ENCODE measurements at regions not wholly inside any gene's neighbourhood (a gene's known extent, or its start where the extent isn't known, plus 50 kb on each side); places are given as distances from the start of the nearest gene placed in this dataset.

- no peaks in the 10 kb centered on the region for H3K36me3 ChIP-seq (replicated peaks in 1 of 2; ENCODE audit: control insufficient read depth in 1 of 2, insufficient read depth in 2 of 2, low read length in 2 of 2)
- H3K4me1 ChIP-seq (ENCODE audit: insufficient read depth, low read length) = peaks cover 45% of the 10 kb centered on the region
- no peaks in the 10 kb centered on the region for H4K20me1 ChIP-seq (ENCODE audit: insufficient read depth, low read length)
- H3K79me2 ChIP-seq (ENCODE audit: insufficient read depth, low read length) = no peaks in the 10 kb centered on the region
- no peak overlapping the region for H3K27ac ChIP-seq (ENCODE audit: extremely low read length, insufficient read depth, low read length)
- TF ChIP-seq HNRNPLL (IDR thresholded peaks at IDR 0.05; ENCODE audit: low read depth, low read length, poor library complexity, severe bottlenecking) (peak; percentile 20), ZNF12 (CRISPR knock-in tag; IDR thresholded peaks at IDR 0.05) (no peak)
- ATAC-seq (no peak), DNase-seq (ENCODE audit: low spot score) (no peak), FAIRE-seq (no peak)
- no TSS peak for BruUV-seq (replicated peaks)
- CTCF ChIA-PET (ENCODE audit: low intra/inter-chr PET ratio, low total read pairs) = no interaction called here
- H3K27me3 ChIP-seq (ENCODE audit: control insufficient read depth in 1 of 2, insufficient read depth in 2 of 2, low read length in 2 of 2) = no peaks in the 10 kb centered on the region
- no peak overlapping the region for H3K4me2 ChIP-seq (ENCODE audit: low read depth, low read length)
- H3K9me3 ChIP-seq (ENCODE audit: low read length) = no peaks in the 10 kb centered on the region
- intact Hi-C loops (cut with micrococcal nuclease; ENCODE audit: unreplicated experiment) = no loop called here
- H3K4me3 ChIP-seq (replicated peaks in 1 of 3; ENCODE audit: insufficient read depth in 1 of 3, low read depth in 2 of 3, low read length in 3 of 3) = no peak overlapping the region
- H3K9ac ChIP-seq (ENCODE audit: insufficient read depth, low read depth, low read length) = no peak overlapping the region
- POLR2A ChIA-PET = no interaction called here
- H2AFZ ChIP-seq (ENCODE audit: low read length) = no peak overlapping the region
- WGBS (ENCODE audit: low lambda C conversion rate) = 91% methylated on average over 24 of the region's 24 CpGs
- in situ Hi-C loops (cut with HindIII; ENCODE audit: extremely low pct_ligation_motif_present, low pct_unique_long_range_greater_than_20kb) = no loop called here
Measured at GRCh38 chr10:32109603-32110002, 53.4 kb upstream of the KIF5B start.

Small RNAs in the stretch of these regions (small RNA-seq; reads per million reads assigned to genes)
- 0 reads per million in 3 experiments for gene AL161932.1 (ENCODE audit: insufficient read depth in 2 of 3, insufficient read length in 3 of 3, low read depth in 2 of 3, low replicate concordance in 1 of 3)
- gene RNU7-22P (ENCODE audit: insufficient read depth in 2 of 3, insufficient read length in 3 of 3, low read depth in 2 of 3, low replicate concordance in 1 of 3) = 0 reads per million in 3 experiments
